GM23248 (cell line): ENCODE measurements at regions not wholly inside any gene's neighbourhood (a gene's known extent, or its start where the extent isn't known, plus 50 kb on each side); places are given as distances from the start of the nearest gene placed in this dataset.

Experiments
- EZH2 ChIP-seq: fragments of 200-600 bp; sonication (generic); IDR thresholded peaks from 2 replicates; pipeline ENCODE4 v1.6.1; 2018; ENCODE audit warnings: antibody characterized with exemption, mild to moderate bottlenecking; ENCODE audit not compliant: insufficient read depth, poor library complexity, severe bottlenecking
- EZH2phosphoT487 ChIP-seq: fragments of 200-600 bp; sonication (generic); IDR thresholded peaks from 2 replicates; pipeline ENCODE4 v1.6.1; 2018; ENCODE audit warnings: antibody characterized with exemption, moderate library complexity, mild to moderate bottlenecking, low read depth; ENCODE audit not compliant: insufficient read depth

DNA sequence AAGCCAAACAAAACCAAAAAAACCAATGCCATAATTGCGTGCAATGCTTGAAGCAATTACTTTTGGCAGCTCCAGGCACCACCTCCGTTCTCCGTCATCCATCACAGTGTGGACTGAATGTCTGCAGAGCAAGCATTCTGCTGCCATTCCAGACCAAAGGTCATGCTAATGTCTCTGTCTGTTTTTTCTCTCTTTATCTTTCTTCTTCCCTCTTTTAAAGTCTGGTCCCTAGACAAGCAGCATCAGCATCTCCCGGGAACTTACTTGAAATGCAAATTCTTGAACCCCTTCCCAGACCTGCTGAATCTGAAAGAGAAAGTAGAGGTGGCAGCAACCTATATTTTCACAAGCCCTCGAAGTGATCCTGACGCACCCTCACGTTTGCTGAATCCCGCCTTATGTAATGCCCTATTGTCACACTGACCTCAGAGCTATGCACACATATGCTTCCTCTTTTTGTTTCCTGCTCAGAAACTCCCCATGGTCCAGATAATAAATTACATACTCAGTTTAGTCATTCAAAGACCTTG lies 297.3 kb upstream of the PROK2 start:
- TF ChIP-seq EZH2phosphoT487 = no peak
- TF ChIP-seq EZH2 = no peak
